HCT116 (cell line): ENCODE measurements at regions not wholly inside any gene's neighbourhood (a gene's known extent, or its start where the extent isn't known, plus 50 kb on each side); places are given as distances from the start of the nearest gene placed in this dataset.

Source experiments
- ATAC-seq: fragments of 200-7000 bp; cut with Tn5 transposase; 2 replicates; pipeline ENCODE4 v1.9.1; 2020; ENCODE audit warnings: mild to moderate bottlenecking, moderate library complexity
- BruUV-seq: library from RNA; stranded (reverse); fragments of 400-500 nt; replicated peaks from 2 replicates; lab custom pipeline; 2021; lab: Mats Ljungman, UMichigan
- CTCF ChIA-PET: fragments of 300-600 bp; sonication (Branson Sonifier 250); formaldehyde crosslinking; loops from one replicate; lab custom pipeline; 2021; ENCODE audit warnings: antibody characterized with exemption; lab: Charles Lee
- POLR2A ChIA-PET: fragments of 300-600, 350-600 bp; sonication (Branson Sonifier 250); formaldehyde crosslinking; loops from one replicate; lab custom pipeline; 2021; ENCODE audit warnings: antibody characterized with exemption; lab: Charles Lee
- RAD21 ChIA-PET, 2 experiments: fragments of 300-600 bp; sonication (Branson Sonifier 250); formaldehyde crosslinking; loops; one replicate each; lab custom pipeline; 2023; ENCODE audit warnings: low total read pairs in 2 of 2; ENCODE audit not compliant: uncharacterized antibody in 2 of 2, unreplicated experiment in 2 of 2, low non-redundant PET in 1 of 2; lab: Charles Lee
- DNase-seq: peaks from one replicate; pipeline ENCODE4 v3.0.0-alpha.2; 2010; ENCODE audit warnings: low read depth, low spot score
- H2AFZ ChIP-seq: fragments of 200-600 bp; shearing (Covaris generic), sonication (generic); 2 replicates; pipeline ENCODE4 v1.6.1; 2017; ENCODE audit warnings: low read depth, mixed run types, mixed read lengths, antibody characterized with exemption, low read length; ENCODE audit not compliant: poor library complexity, severe bottlenecking
- H3K27ac ChIP-seq: 2 replicates; pipeline ENCODE4 v1.5.1; 2012; ENCODE audit warnings: low read depth, low read length
- H3K27me3 ChIP-seq: fragments of 200-600 bp; sonication (generic); 2 replicates; pipeline ENCODE4 v1.6.1; 2016; ENCODE audit warnings: mixed run types, low read length, mixed read lengths; ENCODE audit not compliant: insufficient read depth
- H3K36me3 ChIP-seq, 2 experiments: fragments of 200-500 bp in 1 of 2; fragments of 200-600 bp in 1 of 2; sonication (Bioruptor generic) in 1 of 2; sonication (generic) in 1 of 2; 2 replicates each; pipeline versions ENCODE4 v1.5.1 to v1.6.1; 2014 to 2016; ENCODE audit warnings: low read length in 2 of 2, inconsistent platforms in 1 of 2, mixed read lengths in 1 of 2, mixed run types in 1 of 2; ENCODE audit not compliant: insufficient read depth in 2 of 2, control insufficient read depth in 1 of 2
- H3K4me1 ChIP-seq, 2 experiments: fragments of 200-600 bp in 1 of 2; sonication (generic) in 1 of 2; 2 replicates each; pipeline versions ENCODE4 v1.5.1 to v1.6.1; 2012 to 2017; ENCODE audit warnings: low read length in 2 of 2, inconsistent platforms in 1 of 2, mild to moderate bottlenecking in 1 of 2, mixed read lengths in 1 of 2, mixed run types in 1 of 2, moderate library complexity in 1 of 2; ENCODE audit not compliant: insufficient read depth in 2 of 2, control insufficient read depth in 1 of 2
- H3K4me2 ChIP-seq: fragments of 200-600 bp; sonication (generic); 2 replicates; pipeline ENCODE4 v1.6.1; 2017; ENCODE audit warnings: mixed run types, low read length, mixed read lengths
- H3K4me3 ChIP-seq, 2 experiments: fragments of 200-600 bp in 1 of 2; sonication (generic) in 1 of 2; replicated peaks in 1 of 2; 2 replicates each; pipeline ENCODE4 v1.5.1; 2011 to 2016; ENCODE audit warnings: low read length in 2 of 2, control low read depth in 1 of 2, low read depth in 1 of 2, mild to moderate bottlenecking in 1 of 2, mixed read lengths in 1 of 2, mixed run types in 1 of 2
- H3K79me2 ChIP-seq: fragments of 200-600 bp; sonication (generic); 2 replicates; pipeline ENCODE4 v1.6.1; 2017; ENCODE audit warnings: mild to moderate bottlenecking, mixed run types, low read length, moderate library complexity, mixed read lengths; ENCODE audit not compliant: insufficient read depth
- H3K9ac ChIP-seq: fragments of 200-600 bp; sonication (generic); 2 replicates; pipeline ENCODE4 v1.6.1; 2016; ENCODE audit warnings: low read length, mixed read lengths
- H3K9me2 ChIP-seq: fragments of 200-600 bp; sonication (generic), shearing (Covaris generic); 2 replicates; pipeline ENCODE4 v1.6.1; 2017; ENCODE audit warnings: mixed run types, mild to moderate bottlenecking, moderate library complexity; ENCODE audit not compliant: insufficient read depth
- H3K9me3 ChIP-seq, 2 experiments: fragments of 200-500 bp in 1 of 2; fragments of 200-600 bp in 1 of 2; sonication (Bioruptor generic) in 1 of 2; sonication (generic) in 1 of 2; 2 replicates each; pipeline ENCODE4 v1.6.1; 2014 to 2017; ENCODE audit warnings: low read length in 2 of 2, mixed read lengths in 2 of 2, inconsistent platforms in 1 of 2, low read depth in 1 of 2, mild to moderate bottlenecking in 1 of 2, mixed run types in 1 of 2, moderate library complexity in 1 of 2; ENCODE audit not compliant: control insufficient read depth in 1 of 2, insufficient read depth in 1 of 2
- H4K20me1 ChIP-seq: fragments of 200-600 bp; sonication (generic), shearing (Covaris generic); 2 replicates; pipeline ENCODE4 v1.6.1; 2017; ENCODE audit warnings: mixed run types, mild to moderate bottlenecking, moderate library complexity; ENCODE audit not compliant: insufficient read depth
- CBX3 ChIP-seq: IDR thresholded peaks from 2 replicates; pipeline ENCODE4 v1.6.1; 2012; ENCODE audit warnings: low read depth
- CEBPB ChIP-seq: IDR thresholded peaks from 2 replicates; pipeline ENCODE4 v1.6.1; 2012; ENCODE audit warnings: low read depth
- ELF1 ChIP-seq: IDR thresholded peaks from 2 replicates; pipeline ENCODE4 v1.6.1; 2012; ENCODE audit warnings: low read depth, borderline replicate concordance
- EZH2 ChIP-seq: fragments of 200-600 bp; sonication (generic); IDR thresholded peaks from 2 replicates; pipeline ENCODE4 v1.6.1; 2017; ENCODE audit warnings: antibody characterized with exemption, mixed run types
- FOSL1 ChIP-seq: IDR thresholded peaks from 2 replicates; pipeline ENCODE4 v1.6.1; 2012; ENCODE audit warnings: low read depth
- POLR2A ChIP-seq: IDR thresholded peaks from 2 replicates; pipeline ENCODE4 v1.7.0; 2011; ENCODE audit warnings: borderline replicate concordance; ENCODE audit not compliant: insufficient read depth, insufficient read length; ENCODE audit errors: extremely low read depth
- POLR2AphosphoS5 ChIP-seq: IDR thresholded peaks from 2 replicates; pipeline ENCODE4 v1.6.1; 2011; ENCODE audit warnings: mild to moderate bottlenecking, low read depth, low read length, moderate library complexity
- RAD21 ChIP-seq: IDR thresholded peaks from 2 replicates; pipeline ENCODE4 v1.6.1; 2012; ENCODE audit warnings: low read depth, mild to moderate bottlenecking
- SIN3A ChIP-seq: IDR thresholded peaks from 2 replicates; pipeline ENCODE4 v1.6.1; 2012; ENCODE audit warnings: low read depth
- YY1 ChIP-seq: IDR thresholded peaks from 2 replicates; pipeline ENCODE4 v1.6.1; 2011; ENCODE audit warnings: low read length, low read depth, moderate library complexity, mild to moderate bottlenecking; ENCODE audit not compliant: insufficient replicate concordance; ENCODE audit errors: extremely low read depth
- ZNF274 ChIP-seq: fragments of 200-500 bp; sonication (Bioruptor generic); IDR thresholded peaks from 2 replicates; pipeline ENCODE4 v1.6.1; 2014; ENCODE audit warnings: mild to moderate bottlenecking, low read depth, low read length, inconsistent platforms
- intact Hi-C: fragments of 100-400 bp; cut with micrococcal nuclease; formaldehyde crosslinking; loops from 2 replicates; pipeline ENCODE4 v1.10.0; 2022
- TF ChIP-seq, protein P1 (sequence below): IDR thresholded peaks from 2 replicates; pipeline ENCODE4 v1.6.1; 2012
- TF ChIP-seq, protein P2 (sequence below), 3 experiments: fragments of 200-600 bp in 1 of 3; sonication (generic) in 1 of 3; IDR thresholded peaks in 2 of 3; conservative IDR thresholded peaks in 1 of 3; 2 replicates each; pipeline ENCODE4 v1.5.1; 2012 to 2017; ENCODE audit warnings: low read depth in 2 of 3, low read length in 2 of 3, antibody characterized with exemption in 1 of 3, borderline replicate concordance in 1 of 3, control low read depth in 1 of 3, mild to moderate bottlenecking in 1 of 3, mixed read lengths in 1 of 3, mixed run types in 1 of 3, moderate library complexity in 1 of 3; ENCODE audit not compliant: insufficient read depth in 1 of 3
- TF ChIP-seq, protein P3 (sequence below): IDR thresholded peaks from 2 replicates; pipeline ENCODE4 v1.6.1; 2011; ENCODE audit warnings: mild to moderate bottlenecking, low read length, moderate library complexity; ENCODE audit not compliant: insufficient replicate concordance; ENCODE audit errors: extremely low read depth
- TF ChIP-seq, protein P4 (sequence below): IDR thresholded peaks from 2 replicates; pipeline ENCODE4 v1.6.1; 2012

DNA sequence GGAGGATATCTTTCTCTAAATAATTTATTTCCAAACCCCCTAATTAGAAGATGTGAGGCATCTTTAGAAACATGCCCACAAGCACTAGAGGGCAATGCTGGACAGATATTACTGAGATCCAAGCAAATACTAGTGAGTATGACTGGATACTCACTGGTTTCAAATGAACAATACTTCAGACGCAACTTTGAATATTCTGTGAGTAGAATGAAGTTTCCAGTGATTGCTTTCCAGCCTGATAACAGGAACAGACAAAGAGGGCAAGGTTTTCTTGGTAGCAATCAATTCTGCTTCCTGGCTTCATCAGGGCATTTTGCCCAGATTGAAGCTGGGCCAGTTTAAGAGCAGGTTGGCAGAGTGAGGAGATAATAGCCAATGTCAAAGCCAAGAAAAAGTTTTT lies 442.6 kb upstream of the PDZRN3 start:
- POLR2A ChIA-PET = no interaction called here
- no peak for DNase-seq
- no peaks in the 10 kb centered on the region for H3K27me3 ChIP-seq
- H3K9me3 ChIP-seq = peaks cover under 1 to 16% of the 10 kb centered on the region in 2 experiments; a peak in 2 of 4 replicates
- H4K20me1 ChIP-seq = no peaks in the 10 kb centered on the region
- no peak for ATAC-seq
- BruUV-seq = no TSS peak
- H3K36me3 ChIP-seq = no peaks in the 10 kb centered on the region
- H3K79me2 ChIP-seq = no peaks in the 10 kb centered on the region
- no peak for TF ChIP-seq RAD21
- no peak for TF ChIP-seq EZH2
- no peak for TF ChIP-seq CEBPB
- TF ChIP-seq, protein P1, sequence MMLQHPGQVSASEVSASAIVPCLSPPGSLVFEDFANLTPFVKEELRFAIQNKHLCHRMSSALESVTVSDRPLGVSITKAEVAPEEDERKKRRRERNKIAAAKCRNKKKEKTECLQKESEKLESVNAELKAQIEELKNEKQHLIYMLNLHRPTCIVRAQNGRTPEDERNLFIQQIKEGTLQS = no peak
- H3K4me1 ChIP-seq = no peaks in the 10 kb centered on the region
- H3K9me2 ChIP-seq = no peaks in the 10 kb centered on the region
- H3K9ac ChIP-seq = no peak overlapping the region
- H3K27ac ChIP-seq = no peak overlapping the region
- no peak overlapping the region for H3K4me2 ChIP-seq
- no peak overlapping the region for H2AFZ ChIP-seq
- RAD21 ChIA-PET = no interaction called here
- intact Hi-C loops = no loop called here
- no peak overlapping the region for H3K4me3 ChIP-seq
- CTCF ChIA-PET = no interaction called here

DNA sequence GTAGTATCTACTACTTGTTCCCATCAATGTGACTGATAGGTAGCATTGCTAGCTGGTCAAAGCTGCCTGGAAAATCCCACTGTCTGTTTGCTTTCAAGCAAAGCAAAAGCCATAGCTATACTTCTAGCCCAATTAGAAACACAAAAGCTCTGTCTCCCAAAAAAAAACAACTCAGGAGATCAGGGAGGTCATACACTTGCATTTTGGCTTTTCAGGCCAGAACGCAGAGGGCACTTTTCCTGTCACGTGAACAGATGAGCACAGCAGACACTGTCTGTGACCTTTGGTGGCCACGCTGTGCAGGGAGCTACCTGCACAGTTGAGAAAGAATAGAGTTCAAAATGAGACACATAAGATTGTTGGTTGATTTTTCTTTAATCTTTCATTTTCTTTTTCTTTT lies 441.7 kb upstream of the PDZRN3 start:
- CTCF ChIA-PET = no interaction called here
- Histone ChIP-seq H4K20me1 (no peaks in the 10 kb centered on the region), H3K9me3 (peaks cover 0 to 17% of the 10 kb centered on the region in 2 experiments; a peak in 2 of 4 replicates), H3K27ac (no peak overlapping the region), H3K27me3 (no peaks in the 10 kb centered on the region), H3K4me3 (no peak overlapping the region), H3K36me3 (no peaks in the 10 kb centered on the region), H3K4me1 (no peaks in the 10 kb centered on the region), H2AFZ (no peak overlapping the region), H3K79me2 (no peaks in the 10 kb centered on the region), H3K9ac (no peak overlapping the region), H3K9me2 (no peaks in the 10 kb centered on the region), H3K4me2 (no peak overlapping the region)
- BruUV-seq = no TSS peak
- DNase-seq = no peak
- POLR2A ChIA-PET = no interaction called here
- no peak for ATAC-seq
- RAD21 ChIA-PET = no interaction called here
- intact Hi-C loops = no loop called here
- no peak for TF ChIP-seq SIN3A
- no peak for TF ChIP-seq FOSL1
- TF ChIP-seq CBX3 = no peak
- TF ChIP-seq, protein P2, sequence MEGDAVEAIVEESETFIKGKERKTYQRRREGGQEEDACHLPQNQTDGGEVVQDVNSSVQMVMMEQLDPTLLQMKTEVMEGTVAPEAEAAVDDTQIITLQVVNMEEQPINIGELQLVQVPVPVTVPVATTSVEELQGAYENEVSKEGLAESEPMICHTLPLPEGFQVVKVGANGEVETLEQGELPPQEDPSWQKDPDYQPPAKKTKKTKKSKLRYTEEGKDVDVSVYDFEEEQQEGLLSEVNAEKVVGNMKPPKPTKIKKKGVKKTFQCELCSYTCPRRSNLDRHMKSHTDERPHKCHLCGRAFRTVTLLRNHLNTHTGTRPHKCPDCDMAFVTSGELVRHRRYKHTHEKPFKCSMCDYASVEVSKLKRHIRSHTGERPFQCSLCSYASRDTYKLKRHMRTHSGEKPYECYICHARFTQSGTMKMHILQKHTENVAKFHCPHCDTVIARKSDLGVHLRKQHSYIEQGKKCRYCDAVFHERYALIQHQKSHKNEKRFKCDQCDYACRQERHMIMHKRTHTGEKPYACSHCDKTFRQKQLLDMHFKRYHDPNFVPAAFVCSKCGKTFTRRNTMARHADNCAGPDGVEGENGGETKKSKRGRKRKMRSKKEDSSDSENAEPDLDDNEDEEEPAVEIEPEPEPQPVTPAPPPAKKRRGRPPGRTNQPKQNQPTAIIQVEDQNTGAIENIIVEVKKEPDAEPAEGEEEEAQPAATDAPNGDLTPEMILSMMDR (IDR thresholded peaks at IDR 0.05 in 2 of 3, conservative IDR thresholded peaks at IDR 0.05 in 1 of 3; ENCODE audit: borderline replicate concordance in 1 of 3, insufficient read depth in 1 of 3, low read depth in 2 of 3, low read length in 2 of 3) = no peak
- no peak for TF ChIP-seq ZNF274
- TF ChIP-seq, protein P3, sequence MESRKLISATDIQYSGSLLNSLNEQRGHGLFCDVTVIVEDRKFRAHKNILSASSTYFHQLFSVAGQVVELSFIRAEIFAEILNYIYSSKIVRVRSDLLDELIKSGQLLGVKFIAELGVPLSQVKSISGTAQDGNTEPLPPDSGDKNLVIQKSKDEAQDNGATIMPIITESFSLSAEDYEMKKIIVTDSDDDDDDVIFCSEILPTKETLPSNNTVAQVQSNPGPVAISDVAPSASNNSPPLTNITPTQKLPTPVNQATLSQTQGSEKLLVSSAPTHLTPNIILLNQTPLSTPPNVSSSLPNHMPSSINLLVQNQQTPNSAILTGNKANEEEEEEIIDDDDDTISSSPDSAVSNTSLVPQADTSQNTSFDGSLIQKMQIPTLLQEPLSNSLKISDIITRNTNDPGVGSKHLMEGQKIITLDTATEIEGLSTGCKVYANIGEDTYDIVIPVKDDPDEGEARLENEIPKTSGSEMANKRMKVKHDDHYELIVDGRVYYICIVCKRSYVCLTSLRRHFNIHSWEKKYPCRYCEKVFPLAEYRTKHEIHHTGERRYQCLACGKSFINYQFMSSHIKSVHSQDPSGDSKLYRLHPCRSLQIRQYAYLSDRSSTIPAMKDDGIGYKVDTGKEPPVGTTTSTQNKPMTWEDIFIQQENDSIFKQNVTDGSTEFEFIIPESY = no peak
- no peak for TF ChIP-seq YY1
- no peak for TF ChIP-seq CEBPB
- no peak for TF ChIP-seq POLR2A
- no peak for TF ChIP-seq ELF1
- TF ChIP-seq POLR2AphosphoS5 = no peak
- TF ChIP-seq, protein P4, sequence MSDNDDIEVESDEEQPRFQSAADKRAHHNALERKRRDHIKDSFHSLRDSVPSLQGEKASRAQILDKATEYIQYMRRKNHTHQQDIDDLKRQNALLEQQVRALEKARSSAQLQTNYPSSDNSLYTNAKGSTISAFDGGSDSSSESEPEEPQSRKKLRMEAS = no peak
